ENCODE measurements at regions not wholly inside any gene's neighbourhood (a gene's known extent, or its start where the extent isn't known, plus 50 kb on each side); places are given as distances from the start of the nearest gene placed in this dataset.

DNA sequence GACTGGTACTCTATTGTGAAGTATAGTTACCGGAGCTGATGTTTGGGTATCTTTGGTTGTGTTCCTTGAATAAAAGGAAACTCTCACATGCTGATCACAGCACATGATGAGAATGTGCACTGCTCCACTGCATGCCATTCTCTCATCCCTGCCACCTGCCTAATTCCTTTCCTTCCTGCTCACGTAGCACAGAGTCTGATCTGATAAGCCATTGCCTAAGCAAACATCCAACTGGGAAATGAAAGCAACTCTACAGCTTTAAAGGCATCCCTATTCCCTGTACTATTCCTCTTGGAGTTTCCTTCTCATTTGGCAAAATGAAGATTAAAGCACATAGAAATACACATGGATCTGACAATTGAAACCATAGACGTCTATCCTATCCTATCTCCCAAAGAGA lies 359.8 kb downstream of the C3orf38 start:
- no peak for DNase-seq
- no peaks in the 10 kb centered on the region for H3K36me3 ChIP-seq (replicated peaks)
- TF ChIP-seq, protein P1, sequence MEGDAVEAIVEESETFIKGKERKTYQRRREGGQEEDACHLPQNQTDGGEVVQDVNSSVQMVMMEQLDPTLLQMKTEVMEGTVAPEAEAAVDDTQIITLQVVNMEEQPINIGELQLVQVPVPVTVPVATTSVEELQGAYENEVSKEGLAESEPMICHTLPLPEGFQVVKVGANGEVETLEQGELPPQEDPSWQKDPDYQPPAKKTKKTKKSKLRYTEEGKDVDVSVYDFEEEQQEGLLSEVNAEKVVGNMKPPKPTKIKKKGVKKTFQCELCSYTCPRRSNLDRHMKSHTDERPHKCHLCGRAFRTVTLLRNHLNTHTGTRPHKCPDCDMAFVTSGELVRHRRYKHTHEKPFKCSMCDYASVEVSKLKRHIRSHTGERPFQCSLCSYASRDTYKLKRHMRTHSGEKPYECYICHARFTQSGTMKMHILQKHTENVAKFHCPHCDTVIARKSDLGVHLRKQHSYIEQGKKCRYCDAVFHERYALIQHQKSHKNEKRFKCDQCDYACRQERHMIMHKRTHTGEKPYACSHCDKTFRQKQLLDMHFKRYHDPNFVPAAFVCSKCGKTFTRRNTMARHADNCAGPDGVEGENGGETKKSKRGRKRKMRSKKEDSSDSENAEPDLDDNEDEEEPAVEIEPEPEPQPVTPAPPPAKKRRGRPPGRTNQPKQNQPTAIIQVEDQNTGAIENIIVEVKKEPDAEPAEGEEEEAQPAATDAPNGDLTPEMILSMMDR (IDR thresholded peaks at IDR 0.05; ENCODE audit: low read depth, low read length, missing control alignments): no peak
- no peak overlapping the region for H3K4me3 ChIP-seq (ENCODE audit: low read depth, low read length)
- in situ Hi-C loops (cut with HindIII; ENCODE audit: low pct_ligation_motif_present, low sequenced_read_pairs): no loop called here
- H3K27ac ChIP-seq: no peak overlapping the region
- no peaks in the 10 kb centered on the region for H3K27me3 ChIP-seq (replicated peaks)

DNA sequence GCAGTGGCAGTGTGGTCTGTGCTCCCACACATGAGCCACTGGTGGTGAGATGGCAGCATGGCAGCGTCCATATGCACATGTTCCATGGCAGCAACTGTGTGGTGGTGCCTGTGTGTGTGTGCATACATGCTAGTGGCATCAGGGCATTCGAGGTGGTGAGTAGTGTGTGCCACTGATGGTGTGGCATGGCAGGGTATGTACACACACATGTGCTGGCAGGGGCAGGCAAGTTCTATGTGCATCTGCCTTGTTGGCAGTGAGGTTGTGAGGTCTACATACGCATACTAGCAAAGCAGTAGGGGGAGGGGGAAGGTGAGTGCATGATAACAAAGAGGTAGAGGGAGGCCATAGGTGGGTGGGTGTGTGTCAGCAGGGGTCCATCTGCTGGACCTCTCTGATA lies 378.7 kb downstream of the C3orf38 start:
- H3K27ac ChIP-seq: no peak overlapping the region
- in situ Hi-C loops (cut with HindIII; ENCODE audit: low pct_ligation_motif_present, low sequenced_read_pairs): no loop called here
- TF ChIP-seq, protein P1 (IDR thresholded peaks at IDR 0.05; ENCODE audit: low read depth, low read length, missing control alignments): no peak
- no peak for DNase-seq
- H3K4me3 ChIP-seq (ENCODE audit: low read depth, low read length): no peak overlapping the region
- no peaks in the 10 kb centered on the region for H3K36me3 ChIP-seq (replicated peaks)
- no peaks in the 10 kb centered on the region for H3K27me3 ChIP-seq (replicated peaks)

DNA sequence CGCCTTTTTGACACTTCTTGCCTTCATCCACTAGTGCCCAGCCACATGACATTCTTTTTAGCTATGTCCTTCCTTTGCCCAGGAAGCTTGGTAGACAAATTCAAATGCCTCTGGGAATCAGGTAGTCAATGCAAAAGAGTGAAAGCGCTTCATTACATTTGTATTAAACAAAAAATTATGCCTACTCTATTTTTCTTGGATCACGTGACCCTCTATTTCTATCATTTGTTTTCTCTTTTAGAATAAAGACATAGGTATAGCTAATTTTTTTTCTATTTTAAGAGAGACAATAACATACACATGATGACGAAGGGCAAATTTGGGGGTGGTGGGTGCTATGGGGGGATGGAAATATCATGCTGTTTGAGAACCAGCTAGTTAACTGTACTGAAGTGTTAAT lies 384.8 kb downstream of the C3orf38 start:
- no peak overlapping the region for H3K4me3 ChIP-seq (ENCODE audit: low read depth, low read length)
- no peak overlapping the region for H3K27ac ChIP-seq
- TF ChIP-seq, protein P1 (IDR thresholded peaks at IDR 0.05; ENCODE audit: low read depth, low read length, missing control alignments): no peak
- H3K36me3 ChIP-seq (replicated peaks): no peaks in the 10 kb centered on the region
- no peak for DNase-seq
- no peaks in the 10 kb centered on the region for H3K27me3 ChIP-seq (replicated peaks)
- in situ Hi-C loops (cut with HindIII; ENCODE audit: low pct_ligation_motif_present, low sequenced_read_pairs): no loop called here

DNA sequence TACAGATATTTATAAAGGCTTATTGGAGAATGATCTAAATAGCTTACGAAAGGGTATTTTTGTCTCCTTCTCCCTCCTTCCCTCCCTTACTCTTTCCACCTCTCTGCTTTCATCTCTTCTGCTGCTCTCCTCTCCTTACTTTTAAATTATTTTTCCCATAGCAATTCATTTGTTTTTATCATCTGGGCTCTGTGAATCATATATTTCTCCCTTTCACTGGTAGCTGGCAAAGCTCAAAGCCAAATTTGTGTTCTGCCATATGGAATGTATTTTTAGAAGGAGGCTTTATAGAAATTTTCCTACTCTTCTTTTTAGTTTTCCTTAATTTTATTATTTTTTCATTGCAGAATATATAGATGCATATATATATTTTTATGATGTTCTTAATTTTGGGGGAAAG lies 385.8 kb downstream of the C3orf38 start:
- DNase-seq: no peak
- TF ChIP-seq, protein P1 (IDR thresholded peaks at IDR 0.05; ENCODE audit: low read depth, low read length, missing control alignments): no peak
- Histone ChIP-seq H3K27ac (no peak overlapping the region), H3K36me3 (replicated peaks) (no peaks in the 10 kb centered on the region), H3K27me3 (replicated peaks) (no peaks in the 10 kb centered on the region), H3K4me3 (ENCODE audit: low read depth, low read length) (no peak overlapping the region)
- in situ Hi-C loops (cut with HindIII; ENCODE audit: low pct_ligation_motif_present, low sequenced_read_pairs): no loop called here

DNA sequence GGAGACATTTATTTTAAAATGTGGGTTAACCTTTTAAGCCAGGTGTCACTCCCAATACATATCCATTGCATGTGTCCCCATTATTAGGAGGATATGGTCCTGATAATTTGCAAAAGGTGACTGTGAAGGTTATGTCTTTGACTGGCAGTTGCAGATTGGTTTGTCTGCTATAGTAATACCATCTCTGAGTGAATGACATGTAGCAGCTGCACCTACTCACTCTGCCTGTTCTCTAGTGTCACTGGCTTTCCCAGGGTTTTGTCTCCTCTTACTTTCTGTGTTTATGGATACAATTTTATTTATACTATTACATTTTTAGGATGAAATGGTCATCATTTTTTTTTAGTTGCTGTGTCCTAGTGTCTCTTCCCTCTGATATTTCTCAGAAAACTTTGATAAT lies 393.2 kb downstream of the C3orf38 start:
- Histone ChIP-seq H3K27ac (no peak overlapping the region), H3K36me3 (replicated peaks) (no peaks in the 10 kb centered on the region), H3K4me3 (ENCODE audit: low read depth, low read length) (no peak overlapping the region), H3K27me3 (replicated peaks) (no peaks in the 10 kb centered on the region)
- DNase-seq: no peak
- in situ Hi-C loops (cut with HindIII; ENCODE audit: low pct_ligation_motif_present, low sequenced_read_pairs): no loop called here
- TF ChIP-seq, protein P1 (IDR thresholded peaks at IDR 0.05; ENCODE audit: low read depth, low read length, missing control alignments): no peak

DNA sequence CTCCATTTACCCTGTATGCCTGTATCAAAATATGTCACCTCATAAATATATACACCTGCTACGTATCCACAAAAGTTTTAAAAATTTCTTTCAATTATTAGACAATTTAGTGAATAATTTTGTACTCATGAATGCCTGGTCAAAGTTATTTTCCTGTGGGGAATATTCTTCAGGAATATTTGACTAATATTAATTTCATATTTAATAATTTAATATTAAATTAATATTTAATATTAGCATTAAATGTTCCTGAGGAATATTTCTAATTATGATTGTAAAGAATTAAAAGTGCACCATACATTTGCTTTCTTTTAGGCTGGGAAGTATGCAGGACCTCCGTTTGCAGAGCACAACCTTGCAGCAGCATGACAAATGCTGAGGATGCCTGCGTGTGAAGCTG lies 422.7 kb downstream of the C3orf38 start:
- no peaks in the 10 kb centered on the region for H3K36me3 ChIP-seq (replicated peaks)
- in situ Hi-C loops (cut with HindIII; ENCODE audit: low pct_ligation_motif_present, low sequenced_read_pairs): no loop called here
- H3K4me3 ChIP-seq (ENCODE audit: low read depth, low read length): no peak overlapping the region
- no peak for DNase-seq
- TF ChIP-seq, protein P1 (IDR thresholded peaks at IDR 0.05; ENCODE audit: low read depth, low read length, missing control alignments): no peak
- H3K27me3 ChIP-seq (replicated peaks): no peaks in the 10 kb centered on the region
- no peak overlapping the region for H3K27ac ChIP-seq

Data from brain microvascular endothelial cell (primary cell).